PC-3 (cell line): ENCODE measurements at regions not wholly inside any gene's neighbourhood (a gene's known extent, or its start where the extent isn't known, plus 50 kb on each side); places are given as distances from the start of the nearest gene placed in this dataset.

Experiments
- CTCF ChIP-seq: fragments of 300-600 bp; sonication (generic); conservative IDR thresholded peaks from 2 replicates; pipeline ENCODE4 v1.5.1; 2017; ENCODE audit warnings: antibody characterized with exemption, low read depth, mild to moderate bottlenecking, low read length
- EZH2 ChIP-seq: fragments of 300-600 bp; sonication (generic); IDR thresholded peaks from one replicate; pipeline ENCODE4 v1.6.1; 2017; ENCODE audit warnings: antibody characterized with exemption, mild to moderate bottlenecking, low read length; ENCODE audit not compliant: unreplicated experiment

GRCh38 chr7:132703742-132704141 lies 127.5 kb upstream of the PLXNA4 start:
- TF ChIP-seq EZH2 (no peak), CTCF (no peak)
